ENCODE measurements at regions not wholly inside any gene's neighbourhood (a gene's known extent, or its start where the extent isn't known, plus 50 kb on each side); places are given as distances from the start of the nearest gene placed in this dataset.

GRCh38 chr21:24583473-24583872, 1023.8 kb downstream of the MRPL39 start:
- TF ChIP-seq POLR2A (IDR thresholded peaks at IDR 0.05) (no peak), POLR2AphosphoS5 (IDR thresholded peaks at IDR 0.05; ENCODE audit: insufficient read depth in 1 of 2, low read depth in 1 of 2) (no peak), CTCF (IDR thresholded peaks at IDR 0.05) (no peak)

All from vagina (tissue), 2 donors.